Uterus (tissue), 2 donors: ENCODE measurements at regions not wholly inside any gene's neighbourhood (a gene's known extent, or its start where the extent isn't known, plus 50 kb on each side); places are given as distances from the start of the nearest gene placed in this dataset.

ENCODE experiments used
- POLR2A ChIP-seq, 2 donors: fragments of 450-650 bp; IDR thresholded peaks; one replicate each; pipeline ENCODE4 v1.6.1; 2016; ENCODE audit warnings: antibody characterized with exemption in 2 of 2, mild to moderate bottlenecking in 1 of 2, moderate library complexity in 1 of 2
- TF ChIP-seq, protein P1 (sequence below), 4 experiments: fragments of 200-600 bp in 2 of 4; fragments of 450-650 bp in 2 of 4; sonication (generic) in 2 of 4; IDR thresholded peaks; one replicate each; pipeline ENCODE4 v1.5.1; 2016 to 2019; ENCODE audit warnings: antibody characterized with exemption in 4 of 4, mild to moderate bottlenecking in 2 of 4, moderate library complexity in 1 of 4

DNA sequence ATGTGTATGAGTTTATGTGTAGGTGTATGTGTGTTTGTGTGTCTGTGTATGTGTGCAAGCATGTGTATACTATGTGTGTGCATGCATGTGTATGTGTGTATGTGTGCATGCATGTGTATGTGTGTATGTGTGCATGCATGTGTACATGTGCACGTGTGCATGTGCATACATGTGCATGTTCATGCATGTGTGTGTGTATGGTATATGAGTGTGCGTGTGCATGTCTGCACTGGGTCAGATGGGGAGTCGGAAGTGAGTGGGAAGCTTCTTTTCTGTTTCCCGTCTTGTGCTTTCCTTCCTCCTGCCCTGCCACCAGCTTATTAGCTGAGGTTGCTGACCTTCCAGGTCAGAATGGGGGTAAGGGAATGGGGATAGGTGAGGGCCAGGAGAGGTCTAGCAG lies 174.7 kb downstream of the MAP2K4 start:
- TF ChIP-seq, protein P1, sequence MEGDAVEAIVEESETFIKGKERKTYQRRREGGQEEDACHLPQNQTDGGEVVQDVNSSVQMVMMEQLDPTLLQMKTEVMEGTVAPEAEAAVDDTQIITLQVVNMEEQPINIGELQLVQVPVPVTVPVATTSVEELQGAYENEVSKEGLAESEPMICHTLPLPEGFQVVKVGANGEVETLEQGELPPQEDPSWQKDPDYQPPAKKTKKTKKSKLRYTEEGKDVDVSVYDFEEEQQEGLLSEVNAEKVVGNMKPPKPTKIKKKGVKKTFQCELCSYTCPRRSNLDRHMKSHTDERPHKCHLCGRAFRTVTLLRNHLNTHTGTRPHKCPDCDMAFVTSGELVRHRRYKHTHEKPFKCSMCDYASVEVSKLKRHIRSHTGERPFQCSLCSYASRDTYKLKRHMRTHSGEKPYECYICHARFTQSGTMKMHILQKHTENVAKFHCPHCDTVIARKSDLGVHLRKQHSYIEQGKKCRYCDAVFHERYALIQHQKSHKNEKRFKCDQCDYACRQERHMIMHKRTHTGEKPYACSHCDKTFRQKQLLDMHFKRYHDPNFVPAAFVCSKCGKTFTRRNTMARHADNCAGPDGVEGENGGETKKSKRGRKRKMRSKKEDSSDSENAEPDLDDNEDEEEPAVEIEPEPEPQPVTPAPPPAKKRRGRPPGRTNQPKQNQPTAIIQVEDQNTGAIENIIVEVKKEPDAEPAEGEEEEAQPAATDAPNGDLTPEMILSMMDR (IDR thresholded peaks at IDR 0.05): no peak
- no peak for TF ChIP-seq POLR2A (IDR thresholded peaks at IDR 0.05)
